A673 (cell line): ENCODE measurements at regions not wholly inside any gene's neighbourhood (a gene's known extent, or its start where the extent isn't known, plus 50 kb on each side); places are given as distances from the start of the nearest gene placed in this dataset.

ENCODE experiments used
- BruUV-seq: library from RNA; stranded (reverse); fragments of 400-500 nt; replicated peaks from 2 replicates; lab custom pipeline; 2021; lab: Mats Ljungman, UMichigan
- CTCF ChIA-PET: fragments of 300-600 bp; sonication (Branson Sonifier 250); formaldehyde crosslinking; loops from one replicate; lab custom pipeline; 2022; ENCODE audit warnings: antibody characterized with exemption; lab: Charles Lee
- POLR2A ChIA-PET: fragments of 300-600 bp; sonication (Branson Sonifier 250); formaldehyde crosslinking; loops from one replicate; lab custom pipeline; 2022; ENCODE audit warnings: antibody characterized with exemption; ENCODE audit not compliant: low non-redundant PET; lab: Charles Lee
- DNase-seq: peaks from one replicate; pipeline ENCODE4 v3.0.0-alpha.2; 2015; ENCODE audit warnings: low spot score
- H3K27ac ChIP-seq: fragments of 200-600 bp; sonication (generic); 2 replicates; pipeline ENCODE4 v1.5.1; 2016; ENCODE audit warnings: mixed run types, low read depth, mild to moderate bottlenecking, mixed read lengths, antibody characterized with exemption, low read length; ENCODE audit not compliant: poor library complexity, severe bottlenecking
- H3K27me3 ChIP-seq: fragments of 200-600 bp; sonication (generic); replicated peaks from 2 replicates; pipeline ENCODE4 v1.6.1; 2017; ENCODE audit warnings: mixed run types, low read depth, mild to moderate bottlenecking, mixed read lengths, antibody characterized with exemption, low read length; ENCODE audit not compliant: insufficient read depth, poor library complexity
- H3K36me3 ChIP-seq: fragments of 200-600 bp; sonication (generic); 2 replicates; pipeline ENCODE4 v1.6.1; 2016; ENCODE audit warnings: mixed run types, mild to moderate bottlenecking, mixed read lengths, antibody characterized with exemption, low read length; ENCODE audit not compliant: insufficient read depth, poor library complexity, severe bottlenecking
- H3K4me1 ChIP-seq: fragments of 200-600 bp; sonication (generic); 2 replicates; pipeline ENCODE4 v1.6.1; 2017; ENCODE audit warnings: mixed run types, mild to moderate bottlenecking, mixed read lengths, antibody characterized with exemption, low read length; ENCODE audit not compliant: insufficient read depth, poor library complexity, severe bottlenecking
- H3K4me3 ChIP-seq: fragments of 200-600 bp; sonication (generic); 2 replicates; pipeline ENCODE4 v1.5.1; 2016; ENCODE audit warnings: low read depth, mixed run types, mild to moderate bottlenecking, mixed read lengths, low read length; ENCODE audit not compliant: poor library complexity, severe bottlenecking
- H3K9me3 ChIP-seq: fragments of 200-600 bp; sonication (generic); 2 replicates; pipeline ENCODE4 v1.6.1; 2016; ENCODE audit warnings: mixed run types, low read depth, mild to moderate bottlenecking, mixed read lengths, antibody characterized with exemption, low read length; ENCODE audit not compliant: poor library complexity, severe bottlenecking
- EZH2 ChIP-seq: fragments of 200-600 bp; sonication (generic); IDR thresholded peaks from 2 replicates; pipeline ENCODE4 v1.6.1; 2017; ENCODE audit warnings: borderline replicate concordance, low read depth, mild to moderate bottlenecking, mixed read lengths, antibody characterized with exemption, low read length; ENCODE audit not compliant: poor library complexity, severe bottlenecking
- intact Hi-C: fragments of 100-400 bp; cut with micrococcal nuclease; formaldehyde crosslinking; loops from one replicate; pipeline ENCODE4 v1.10.0; 2022; ENCODE audit not compliant: unreplicated experiment
- TF ChIP-seq, protein P1 (sequence below): fragments of 300-800, 200-600 bp; sonication (generic); conservative IDR thresholded peaks from 2 replicates; pipeline ENCODE4 v1.5.1; 2017; ENCODE audit warnings: low read depth, mild to moderate bottlenecking, antibody characterized with exemption, low read length, moderate library complexity, mixed read lengths

GRCh38 chr9:94168203-94169000, 84.1 kb downstream of the PTPDC1 start:
- no TSS peak for BruUV-seq
- intact Hi-C loops: no loop called here

DNA sequence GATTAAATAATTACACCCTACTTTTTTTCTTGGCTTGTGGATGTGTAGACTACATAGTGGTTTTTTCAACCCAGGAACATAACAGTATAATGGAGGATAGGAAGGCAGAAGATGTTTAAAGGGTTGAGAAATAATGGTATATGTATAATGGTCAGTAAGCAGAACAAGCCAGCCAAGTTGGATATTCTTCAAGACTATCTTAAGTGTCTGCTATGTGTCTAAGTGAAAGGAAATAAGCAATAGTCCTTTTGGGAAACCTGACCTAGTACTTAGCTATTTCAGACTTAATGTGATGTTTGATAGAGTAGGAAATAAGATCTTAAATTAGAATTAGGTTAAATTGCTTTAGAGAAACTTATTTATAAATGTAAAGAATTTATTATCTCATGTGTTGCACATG, 85.7 kb downstream of the PTPDC1 start:
- CTCF ChIA-PET: no interaction called here
- intact Hi-C loops: no loop called here
- TF ChIP-seq, protein P1, sequence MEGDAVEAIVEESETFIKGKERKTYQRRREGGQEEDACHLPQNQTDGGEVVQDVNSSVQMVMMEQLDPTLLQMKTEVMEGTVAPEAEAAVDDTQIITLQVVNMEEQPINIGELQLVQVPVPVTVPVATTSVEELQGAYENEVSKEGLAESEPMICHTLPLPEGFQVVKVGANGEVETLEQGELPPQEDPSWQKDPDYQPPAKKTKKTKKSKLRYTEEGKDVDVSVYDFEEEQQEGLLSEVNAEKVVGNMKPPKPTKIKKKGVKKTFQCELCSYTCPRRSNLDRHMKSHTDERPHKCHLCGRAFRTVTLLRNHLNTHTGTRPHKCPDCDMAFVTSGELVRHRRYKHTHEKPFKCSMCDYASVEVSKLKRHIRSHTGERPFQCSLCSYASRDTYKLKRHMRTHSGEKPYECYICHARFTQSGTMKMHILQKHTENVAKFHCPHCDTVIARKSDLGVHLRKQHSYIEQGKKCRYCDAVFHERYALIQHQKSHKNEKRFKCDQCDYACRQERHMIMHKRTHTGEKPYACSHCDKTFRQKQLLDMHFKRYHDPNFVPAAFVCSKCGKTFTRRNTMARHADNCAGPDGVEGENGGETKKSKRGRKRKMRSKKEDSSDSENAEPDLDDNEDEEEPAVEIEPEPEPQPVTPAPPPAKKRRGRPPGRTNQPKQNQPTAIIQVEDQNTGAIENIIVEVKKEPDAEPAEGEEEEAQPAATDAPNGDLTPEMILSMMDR: no peak
- no peak for TF ChIP-seq EZH2
- Histone ChIP-seq H3K36me3 (peaks cover 11% of the 10 kb centered on the region), H3K9me3 (no peaks in the 10 kb centered on the region), H3K27me3 (no peaks in the 10 kb centered on the region), H3K4me3 (no peak overlapping the region), H3K27ac (no peak overlapping the region), H3K4me1 (peaks cover 65% of the 10 kb centered on the region)
- no peak for DNase-seq
- POLR2A ChIA-PET: interaction anchor here (0.6 kb wide), 1 partner anchor 15 kb away, joined by 4 read pairs; no protein-coding TSS in a partner anchor
- no TSS peak for BruUV-seq

More at GRCh38 chr9:94168203-94169000, 84.1 kb downstream of the PTPDC1 start:
- peak overlapping the region; percentile 100 for H3K27ac ChIP-seq
- H3K36me3 ChIP-seq: peaks cover 8% of the 10 kb centered on the region
- no peaks in the 10 kb centered on the region for H3K27me3 ChIP-seq
- no peaks in the 10 kb centered on the region for H3K9me3 ChIP-seq
- CTCF ChIA-PET: no interaction called here
- TF ChIP-seq, protein P1: no peak
- no peak for TF ChIP-seq EZH2
- H3K4me3 ChIP-seq: peak overlapping the region; percentile 67
- peaks cover 50% of the 10 kb centered on the region for H3K4me1 ChIP-seq
- POLR2A ChIA-PET: no interaction called here
- no peak for DNase-seq

GRCh38 chr9:94173632-94174031, 85.5 kb upstream of the ZNF169 start:
- ChIA-PET POLR2A (no interaction called here), CTCF (interaction anchor here (0.6 kb wide), 1 partner anchor 13 kb away, joined by 3 read pairs; no protein-coding TSS in a partner anchor)
- BruUV-seq: no TSS peak
- Histone ChIP-seq H3K27ac (peak overlapping the region; percentile 57), H3K9me3 (no peaks in the 10 kb centered on the region), H3K27me3 (no peaks in the 10 kb centered on the region), H3K36me3 (peaks cover 35% of the 10 kb centered on the region), H3K4me3 (peak overlapping the region; percentile 3), H3K4me1 (peaks cover 82% of the 10 kb centered on the region)
- intact Hi-C loops: no loop called here
- no peak for TF ChIP-seq EZH2
- TF ChIP-seq, protein P1: no peak
- DNase-seq: no peak
